ENCODE measurements at regions not wholly inside any gene's neighbourhood (a gene's known extent, or its start where the extent isn't known, plus 50 kb on each side); places are given as distances from the start of the nearest gene placed in this dataset.

DNA sequence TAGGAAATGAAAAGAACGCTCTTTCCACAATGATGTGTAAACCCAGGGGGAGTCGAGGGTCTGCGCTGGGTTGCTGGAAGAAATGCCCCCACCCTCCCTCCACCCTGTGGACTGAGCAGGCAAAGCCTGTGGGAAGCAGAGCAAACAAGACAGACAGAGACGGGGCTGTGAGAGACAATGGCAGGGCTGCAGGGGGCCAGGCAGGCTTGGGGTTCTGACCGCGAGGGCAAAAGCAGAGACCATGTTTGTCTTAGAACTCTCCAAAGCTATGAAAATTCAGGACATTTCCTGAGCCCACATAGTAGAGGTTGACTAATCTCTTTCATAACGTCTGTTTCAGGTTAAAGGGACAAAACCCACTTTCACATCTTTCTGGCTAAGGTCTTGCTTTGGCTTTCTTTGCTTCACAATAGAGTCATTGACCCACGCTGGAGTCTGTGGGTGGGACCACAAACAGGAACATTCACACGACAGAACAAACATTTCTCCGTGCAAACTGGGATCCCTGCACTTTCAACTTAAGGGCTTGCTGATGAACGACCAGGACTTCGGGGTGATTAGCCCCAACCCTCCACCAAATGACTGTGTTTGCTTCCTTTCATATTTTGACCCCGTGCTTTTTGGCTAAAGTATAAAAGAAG lies 156.0 kb upstream of the TPM1 start:
- no peak for DNase-seq (ENCODE audit: low read depth in 3 of 3)

DNA sequence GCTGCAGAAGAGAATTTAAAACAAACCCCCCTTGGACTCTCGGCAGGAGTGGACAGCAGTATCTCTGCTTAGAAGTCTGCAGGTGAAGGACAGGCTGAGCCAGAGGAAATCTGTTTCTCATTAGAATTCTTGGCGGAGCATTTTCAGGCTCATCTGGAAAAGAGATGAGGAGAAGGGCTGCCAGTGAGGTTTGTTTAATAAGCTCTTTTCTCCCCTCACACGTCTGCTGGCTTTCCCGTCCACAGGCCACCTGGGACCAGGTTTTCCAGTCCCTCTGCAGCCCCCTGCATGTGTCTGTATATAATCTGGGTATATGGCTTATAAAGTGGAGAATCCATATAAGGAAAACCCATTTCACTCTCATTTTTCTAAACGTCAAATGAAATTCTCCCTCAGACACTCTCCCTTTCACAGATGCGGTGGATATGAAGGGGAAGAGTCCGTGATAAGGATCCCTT lies 155.4 kb upstream of the TPM1 start:
- DNase-seq (ENCODE audit: low read depth in 3 of 3), result no peak

DNA sequence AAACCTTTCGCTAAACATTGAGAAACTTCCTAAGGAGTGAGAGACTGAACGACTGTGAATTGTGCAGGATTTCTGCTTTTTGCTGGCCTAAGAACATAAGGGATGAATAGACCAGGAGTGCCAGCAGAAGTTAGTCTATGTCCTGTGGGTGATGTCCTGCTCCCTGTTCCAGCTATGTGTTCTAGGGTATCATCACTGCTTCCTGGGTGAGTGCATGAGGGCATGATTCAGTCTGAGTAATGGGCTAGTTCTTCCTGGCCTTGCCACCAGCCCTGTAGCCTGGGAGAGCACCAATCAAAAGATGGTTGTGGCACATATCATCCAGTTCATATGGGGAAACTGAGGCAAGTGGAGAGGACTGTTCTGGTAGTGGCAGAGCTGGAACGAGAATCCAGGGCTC lies 153.9 kb upstream of the TPM1 start:
- DNase-seq (ENCODE audit: low read depth in 3 of 3), result no peak

DNA sequence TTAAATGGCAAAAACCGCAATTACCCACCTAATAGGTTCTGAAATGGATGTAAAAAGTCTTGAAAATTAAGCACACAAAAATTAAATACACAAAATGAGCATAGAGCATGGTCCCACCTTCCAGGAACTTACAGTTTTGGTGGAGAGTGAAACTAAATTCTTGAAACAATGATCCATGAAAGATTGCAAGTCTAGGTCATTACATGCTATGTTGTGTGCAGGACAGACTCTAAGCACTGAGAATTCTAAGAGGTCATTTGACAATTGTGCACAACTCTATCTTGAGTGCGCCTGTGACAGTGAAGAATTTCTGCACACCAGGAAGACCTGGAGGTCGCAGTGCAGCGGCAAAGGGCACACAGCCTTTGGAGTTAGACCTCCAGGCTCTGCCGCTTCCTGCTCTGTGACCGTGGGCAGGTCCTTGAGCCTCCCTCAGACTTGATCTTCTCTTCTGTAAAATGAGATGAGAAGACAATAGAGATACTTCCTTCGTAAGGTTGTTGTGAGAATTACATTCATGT lies 153.3 kb upstream of the TPM1 start:
- DNase-seq (ENCODE audit: low read depth in 3 of 3), result no peak

DNA sequence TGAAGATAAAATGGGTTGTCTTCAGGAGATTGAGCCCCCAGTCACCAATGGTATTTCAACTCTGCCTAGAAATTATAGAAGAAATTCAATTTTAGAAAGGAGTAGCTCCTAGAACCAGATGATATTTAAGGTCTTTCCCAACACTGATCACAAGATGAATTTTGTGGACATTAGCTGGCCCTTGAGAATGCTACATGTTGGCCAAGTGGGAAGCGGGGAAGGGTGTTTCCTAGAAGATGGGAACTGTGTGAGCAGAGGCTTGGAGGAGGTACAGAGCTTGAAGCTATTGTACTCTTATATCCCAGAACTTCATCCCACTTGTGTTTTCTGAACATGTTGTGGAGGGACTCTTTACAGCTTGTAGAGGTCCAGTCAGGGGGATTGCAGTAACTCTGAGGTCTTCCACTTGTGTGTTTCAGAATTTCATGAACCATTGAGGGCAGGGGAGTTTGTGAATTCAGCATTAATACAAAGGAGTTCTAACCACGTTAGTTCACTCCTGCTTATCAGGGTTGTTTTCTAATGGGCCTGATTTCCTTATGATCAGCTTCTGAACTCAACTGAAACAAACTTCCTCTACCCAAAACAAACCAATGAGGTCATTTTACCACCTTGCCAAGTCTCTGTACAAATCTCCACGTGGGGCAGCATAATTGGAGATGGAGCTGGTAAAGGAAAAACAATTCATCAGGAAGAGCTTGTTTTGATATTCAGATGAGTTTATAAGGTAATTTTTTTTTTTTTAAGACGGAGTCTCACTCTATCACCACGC lies 152.6 kb upstream of the TPM1 start:
- no peak for DNase-seq (ENCODE audit: low read depth in 3 of 3)

DNA sequence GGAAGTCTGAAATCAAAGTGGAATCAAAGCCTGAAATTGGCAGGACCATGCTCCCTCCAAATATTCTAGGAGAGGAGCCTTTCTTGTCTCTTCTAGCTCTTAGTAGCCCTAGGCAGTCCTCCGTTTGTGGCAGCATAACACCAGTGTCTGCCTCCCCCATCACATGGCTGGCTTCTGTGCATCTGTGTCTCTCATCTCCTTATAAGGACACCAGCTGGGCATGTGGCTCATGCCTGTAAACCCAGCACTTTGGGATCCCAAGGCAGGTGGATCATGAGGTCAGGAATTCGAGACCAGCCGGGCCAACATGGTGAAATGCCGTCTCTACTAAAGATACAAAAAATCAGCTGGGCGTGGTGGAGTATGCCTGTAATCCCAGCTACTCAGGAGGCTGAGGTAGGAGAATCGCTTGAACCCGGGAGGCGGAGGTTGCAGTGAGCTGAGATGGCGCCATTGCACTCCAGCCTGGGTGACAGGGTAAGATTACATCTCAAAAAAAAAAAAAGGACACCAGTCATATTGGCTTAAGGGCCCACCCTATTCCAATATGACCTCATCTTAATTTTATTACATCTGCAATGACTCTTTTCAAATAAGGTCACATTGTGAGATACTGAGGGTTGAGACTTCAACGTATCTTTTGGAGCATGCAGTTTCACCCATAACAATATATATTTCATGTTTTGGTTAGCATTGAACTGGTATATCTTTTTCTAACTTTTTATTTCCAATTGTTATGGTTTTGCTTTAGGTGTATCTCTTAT lies 148.0 kb upstream of the TPM1 start:
- DNase-seq (ENCODE audit: low read depth in 3 of 3), result no peak

DNA sequence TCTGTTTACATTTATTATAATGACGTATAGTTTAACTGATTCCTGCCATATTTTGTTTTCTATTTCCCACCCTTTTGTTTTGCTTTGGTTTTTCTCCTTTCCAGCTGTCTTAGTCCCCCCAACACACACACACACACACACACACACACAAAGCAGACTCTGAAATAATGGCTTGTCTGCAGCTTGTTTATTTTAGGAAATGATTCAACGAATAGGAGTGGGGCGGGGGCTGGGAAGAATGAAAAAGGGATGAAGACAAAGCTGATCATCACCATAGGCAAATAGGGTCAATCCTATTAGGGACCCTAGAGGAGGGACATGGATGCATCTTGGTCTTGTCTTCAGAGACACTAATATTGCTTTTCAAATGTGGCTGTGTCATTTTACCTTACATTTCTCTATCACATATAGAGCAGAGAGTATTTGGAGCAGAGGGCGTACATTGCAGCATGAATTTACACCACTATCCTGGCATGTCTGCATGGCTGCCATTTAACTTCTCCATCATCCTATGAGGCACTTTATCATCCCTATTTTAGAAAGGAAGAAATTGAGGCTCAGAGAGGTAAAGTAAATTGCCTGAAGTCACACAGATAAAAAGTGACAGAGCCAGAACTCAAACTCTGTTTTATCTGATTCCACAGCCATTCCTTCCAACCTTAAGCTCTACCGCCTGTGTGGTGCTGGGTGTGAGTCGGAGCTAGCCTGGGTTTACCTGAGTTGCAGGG lies 147.2 kb upstream of the TPM1 start:
- DNase-seq (ENCODE audit: low read depth in 3 of 3), result no peak

DNA sequence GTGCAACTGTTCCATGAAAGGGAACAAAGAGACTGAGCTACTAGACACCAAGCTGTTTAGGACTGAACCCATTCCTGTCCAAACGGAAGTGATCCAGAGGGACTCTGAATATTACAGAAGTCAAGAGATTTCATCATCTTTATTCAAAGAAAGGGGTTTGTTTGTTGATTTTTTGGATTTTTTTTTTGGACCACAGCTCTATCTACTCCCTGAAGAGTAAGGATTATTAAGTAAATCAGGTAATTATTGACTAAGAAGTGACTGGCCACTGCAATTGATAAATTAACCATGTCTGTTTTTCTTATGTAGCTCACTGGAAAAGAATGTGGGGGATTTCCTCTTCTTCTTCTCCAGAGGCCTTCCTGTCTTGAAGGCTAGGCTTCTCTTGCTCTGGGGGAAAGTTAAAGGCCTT lies 146.6 kb upstream of the TPM1 start:
- no peak for DNase-seq (ENCODE audit: low read depth in 3 of 3)

DNA sequence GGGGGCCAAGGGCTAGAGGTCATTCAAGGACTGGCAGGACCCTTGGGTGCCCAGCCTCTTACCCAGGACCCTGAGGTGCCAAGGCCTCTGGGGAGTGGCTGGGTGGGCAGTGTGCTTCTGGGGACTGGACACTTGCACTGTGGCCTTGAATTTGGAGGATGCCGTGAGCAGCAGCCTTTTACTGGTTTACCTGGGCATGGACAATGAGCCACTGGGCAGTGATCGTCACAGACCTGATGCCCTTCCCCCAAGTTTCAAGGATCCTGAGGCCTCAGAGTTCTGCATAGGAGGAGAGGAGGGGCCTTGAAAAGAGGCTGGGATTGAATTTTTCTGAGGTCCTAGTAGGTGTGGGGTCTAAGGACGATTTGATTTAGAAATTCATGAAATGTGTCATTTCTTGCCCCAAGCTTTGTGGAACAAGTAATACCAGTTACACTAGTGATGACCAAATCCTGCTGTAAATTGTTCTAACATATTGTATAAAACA lies 146.1 kb upstream of the TPM1 start:
- DNase-seq (ENCODE audit: low read depth in 3 of 3), result no peak

DNA sequence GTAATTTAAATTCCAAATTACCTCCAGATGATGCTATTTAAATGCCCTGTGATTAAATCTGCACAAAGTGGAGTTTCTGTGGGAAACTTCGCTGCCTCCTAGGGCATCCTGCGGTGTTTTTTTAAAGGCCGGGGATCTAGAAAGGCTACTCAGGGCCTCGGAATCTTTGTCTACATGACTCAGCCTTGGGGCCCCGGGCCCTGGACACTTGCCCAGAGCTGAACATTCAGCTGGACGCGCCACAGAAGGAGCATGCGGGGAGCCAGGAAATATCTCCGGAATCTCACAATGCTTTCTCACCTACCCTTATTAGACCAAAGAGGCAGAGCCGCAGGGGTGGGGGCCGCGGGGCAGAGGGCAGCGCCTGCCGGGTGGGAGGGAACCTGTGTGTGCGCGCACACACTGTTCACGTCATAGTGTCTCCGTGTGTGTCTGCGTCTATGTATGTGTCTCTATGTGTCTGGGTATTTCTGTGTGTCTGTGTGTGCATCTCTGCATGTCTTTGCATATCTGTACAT lies 145.5 kb upstream of the TPM1 start:
- DNase-seq (ENCODE audit: low read depth in 3 of 3), result no peak

DNA sequence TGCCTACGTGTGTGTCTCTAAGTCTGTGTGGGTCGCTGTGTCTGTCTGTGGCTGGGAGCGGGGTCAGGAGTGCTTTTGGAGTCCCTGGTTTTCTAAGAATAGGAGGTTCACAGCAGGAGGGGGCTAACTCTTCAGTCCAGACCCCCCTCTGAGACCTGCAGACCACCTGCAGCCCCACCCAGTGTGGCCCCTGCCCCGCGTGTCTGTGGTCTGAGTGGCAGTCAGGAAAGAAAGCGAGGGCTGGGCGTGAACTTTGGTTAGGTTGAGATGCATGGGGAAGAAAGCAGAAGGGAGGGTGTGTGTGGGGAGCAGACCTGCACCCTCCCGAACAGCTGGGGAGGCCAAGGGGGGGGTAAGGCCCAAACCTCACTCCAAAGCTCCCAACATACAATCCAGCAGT lies 144.9 kb upstream of the TPM1 start:
- DNase-seq (ENCODE audit: low read depth in 3 of 3), result no peak

DNA sequence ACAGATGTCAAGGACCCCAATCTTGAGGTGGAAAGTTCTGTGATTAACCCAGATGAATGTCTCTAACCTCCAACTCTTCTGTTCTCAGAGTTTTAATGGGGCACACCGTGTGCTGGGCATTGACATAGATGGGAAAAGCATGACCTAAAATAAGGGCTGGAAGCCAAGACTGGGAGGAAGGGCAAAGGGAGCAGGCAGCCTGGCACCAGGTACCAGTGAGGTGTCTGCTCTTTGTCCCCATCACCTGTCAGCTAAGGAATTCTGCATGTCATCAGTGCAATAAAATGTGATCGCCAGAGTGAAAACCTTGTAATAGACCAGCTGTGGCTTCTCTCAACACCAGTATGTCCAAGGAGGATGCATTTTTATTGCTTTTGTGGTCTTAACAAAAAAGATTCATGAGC lies 143.5 kb upstream of the TPM1 start:
- no peak for DNase-seq (ENCODE audit: low read depth in 3 of 3)

DNA sequence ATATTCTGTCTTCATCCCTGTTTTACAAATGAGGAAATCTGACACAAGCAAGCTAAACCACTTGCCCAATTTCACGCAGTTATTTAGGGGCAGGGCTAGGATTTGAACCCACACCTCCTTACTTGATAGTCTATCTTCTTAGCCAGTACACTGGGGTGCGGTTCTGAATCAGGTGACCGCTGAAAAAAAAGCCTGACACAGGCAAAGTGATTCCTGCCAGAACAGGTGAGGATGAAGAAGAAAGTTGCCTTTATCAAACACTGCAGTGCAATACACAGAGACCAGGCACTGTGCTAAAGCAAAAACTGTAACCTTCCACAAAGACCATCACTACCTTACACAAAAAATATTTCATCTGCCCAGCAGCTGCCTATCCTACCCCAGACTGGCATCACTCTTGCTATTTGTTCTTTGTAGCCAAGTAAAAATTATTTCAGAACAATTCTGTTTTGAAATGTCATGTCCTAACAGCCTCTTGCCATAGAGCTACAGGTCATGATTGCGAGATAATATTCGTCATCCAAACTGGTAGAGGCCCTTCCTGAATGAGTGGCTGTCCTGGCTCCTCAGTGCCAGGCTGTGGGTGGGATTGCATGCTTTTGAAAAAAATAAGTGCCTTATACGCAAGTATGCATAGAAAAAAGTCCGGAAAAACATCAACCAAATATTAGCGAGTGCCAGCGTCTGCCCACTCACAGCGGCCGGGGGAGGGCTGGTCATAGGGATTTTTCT lies 142.3 kb upstream of the TPM1 start:
- DNase-seq (ENCODE audit: low read depth in 3 of 3), result no peak

DNA sequence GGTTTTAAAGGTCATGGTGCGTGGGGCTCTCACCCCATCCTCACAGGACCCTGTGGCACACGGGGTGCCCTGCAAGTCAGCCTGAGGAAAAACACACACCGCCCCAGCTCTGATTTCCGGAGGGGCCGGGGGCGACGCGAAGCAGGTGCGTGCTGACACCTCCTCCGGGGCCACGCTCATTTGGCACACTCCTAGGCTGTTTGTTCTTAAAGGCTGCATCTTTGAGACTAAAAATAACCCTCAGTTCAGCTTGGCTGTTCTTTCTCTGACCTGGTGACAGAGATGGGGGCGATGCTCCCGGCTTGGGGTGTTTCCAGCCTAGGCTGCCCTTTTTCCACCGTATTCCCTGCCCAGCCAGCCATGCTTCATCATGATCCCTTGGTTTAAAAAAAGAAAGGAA lies 141.5 kb upstream of the TPM1 start:
- no peak for DNase-seq (ENCODE audit: low read depth in 3 of 3)

DNA sequence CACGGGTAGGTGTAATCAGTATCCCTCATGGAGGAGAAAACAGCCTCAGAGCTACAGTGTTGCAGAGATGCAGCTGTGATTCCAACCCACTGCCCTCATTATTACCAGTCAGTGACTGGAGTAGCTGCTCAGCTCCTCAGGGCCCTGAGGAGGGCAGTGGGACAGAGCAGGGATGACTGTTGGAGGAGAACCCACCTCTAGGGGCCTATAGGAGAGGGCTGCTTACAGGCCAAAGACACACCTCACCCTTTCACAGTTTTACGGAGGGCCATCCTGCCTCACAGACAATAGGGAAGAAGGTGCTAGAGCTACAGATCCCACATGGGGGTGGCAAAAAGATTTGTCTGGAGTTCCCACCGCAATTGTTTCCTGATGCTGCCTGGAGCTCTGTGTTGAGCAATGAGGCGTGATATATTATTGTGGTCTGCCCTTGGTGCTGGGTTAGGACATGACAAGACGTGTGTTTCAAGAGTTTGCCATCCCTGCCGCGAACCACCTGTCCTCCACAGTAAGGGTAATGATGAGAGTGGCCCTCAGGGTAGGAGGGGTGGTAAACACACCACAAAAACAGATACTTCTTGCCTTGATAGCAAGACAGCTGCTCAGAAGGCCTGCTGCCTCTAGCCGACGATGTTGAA lies 140.5 kb upstream of the TPM1 start:
- no peak for DNase-seq (ENCODE audit: low read depth in 3 of 3)

DNA sequence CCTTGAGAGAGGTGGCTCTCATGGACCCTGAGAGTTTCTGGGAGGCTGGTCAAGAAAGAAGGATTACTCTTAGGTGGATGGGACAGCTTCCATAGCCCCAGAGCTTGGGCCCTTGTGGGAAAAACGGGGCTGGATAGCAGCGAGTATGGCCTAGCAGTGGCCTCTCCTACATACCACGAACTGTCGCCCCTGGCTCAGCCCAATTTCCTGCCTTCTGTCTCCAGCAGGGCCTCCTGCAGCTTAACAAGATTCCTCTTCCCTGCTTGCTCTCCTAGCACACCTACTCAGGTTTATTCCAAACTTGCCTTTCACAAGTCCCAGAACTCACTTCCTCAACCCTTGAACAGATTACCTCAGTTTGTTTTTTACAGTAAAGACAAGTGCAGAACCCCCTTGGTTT lies 139.7 kb upstream of the TPM1 start:
- no peak for DNase-seq (ENCODE audit: low read depth in 3 of 3)

DNA sequence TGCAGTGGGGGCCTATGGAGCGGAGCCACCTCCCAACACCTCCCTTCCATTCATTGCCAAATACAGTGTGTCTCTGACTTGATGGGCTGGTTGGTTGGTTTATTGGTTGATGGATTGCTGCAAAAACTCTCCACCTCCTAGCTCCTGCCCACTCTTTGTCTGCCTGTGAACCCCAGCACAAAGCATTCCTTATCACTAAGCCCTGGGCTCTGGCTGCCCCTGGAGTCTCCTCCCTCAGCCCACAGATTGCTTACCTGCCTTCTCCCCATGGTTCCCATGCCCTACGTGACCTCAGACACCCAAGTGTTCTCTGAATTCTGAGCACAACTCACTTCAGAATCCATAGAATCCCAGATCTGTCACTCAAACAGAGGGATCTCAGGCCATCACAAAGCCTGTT lies 139.1 kb upstream of the TPM1 start:
- DNase-seq (ENCODE audit: low read depth in 3 of 3), result no peak

DNA sequence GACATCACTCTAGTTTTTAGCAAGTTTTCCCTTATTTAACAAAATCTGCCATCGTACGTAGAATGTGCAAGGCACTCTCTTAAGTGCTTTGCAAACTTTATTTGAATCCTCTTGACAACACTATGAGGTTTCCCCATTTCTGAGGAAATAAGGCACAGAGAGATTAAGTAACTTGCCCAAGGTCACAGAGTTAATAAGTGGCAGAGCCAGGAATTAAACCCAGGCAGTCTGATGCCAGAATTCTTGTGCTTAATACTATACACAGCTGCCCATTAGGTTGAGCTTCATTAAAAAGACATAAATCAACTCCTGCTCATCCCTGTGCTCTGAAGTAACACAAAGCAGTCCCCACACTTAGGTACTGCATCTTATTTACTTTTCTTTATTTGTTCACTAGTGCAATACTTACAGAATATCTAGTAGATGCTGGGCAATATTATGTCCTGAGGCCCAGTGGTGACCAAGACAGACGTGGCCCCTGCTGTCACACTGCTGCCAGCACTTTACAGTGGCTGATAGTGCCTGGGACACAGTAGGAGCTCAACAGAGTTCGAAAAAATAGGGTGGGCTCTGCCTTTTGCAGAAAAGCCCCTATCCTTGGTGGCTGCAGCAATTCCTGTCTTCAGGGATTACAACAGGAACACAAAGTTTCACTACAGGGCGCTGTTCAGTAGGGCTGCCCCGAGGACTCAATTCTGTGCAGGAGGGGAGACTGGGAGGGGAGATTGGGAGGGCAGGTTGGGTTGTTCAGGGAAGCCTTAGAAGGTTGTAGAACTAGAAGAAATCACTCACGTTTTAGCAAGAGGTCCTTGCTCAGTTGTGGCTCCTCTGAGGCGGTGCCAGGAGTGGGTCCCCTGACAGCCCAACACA lies 138.3 kb upstream of the TPM1 start:
- peak in 1 of 3 donors; percentile 40 for DNase-seq (ENCODE audit: low read depth in 3 of 3)

DNA sequence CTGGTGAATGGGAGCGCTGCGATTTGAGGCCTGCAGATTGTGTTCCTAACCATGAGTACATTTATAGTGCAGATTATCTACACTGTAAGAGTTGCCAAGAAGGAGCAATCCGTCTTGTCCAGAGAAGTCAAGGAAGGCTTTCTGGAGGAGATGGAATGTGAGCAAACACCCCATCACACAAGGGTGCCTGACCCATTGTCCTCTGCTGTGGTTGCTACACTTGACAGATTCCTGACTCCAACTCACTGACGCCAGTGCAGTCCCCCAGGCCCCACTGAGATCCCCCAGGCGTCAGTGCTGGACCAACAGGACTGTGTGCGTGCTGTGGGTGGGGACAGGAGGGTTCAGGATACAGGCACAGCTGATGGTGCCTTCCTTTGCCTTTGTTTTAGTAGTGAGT lies 135.9 kb upstream of the TPM1 start:
- DNase-seq (ENCODE audit: low read depth in 3 of 3), result no peak

Measured in stimulated activated CD4-positive, alpha-beta T cell treated with anti-CD3 and anti-CD28 coated beads, TNF-alpha, amount 100 ng/mL, for 48 hours (primary cell).